NCI-H2196 (cell line): ENCODE measurements at regions not wholly inside any gene's neighbourhood (a gene's known extent, or its start where the extent isn't known, plus 50 kb on each side); places are given as distances from the start of the nearest gene placed in this dataset.

ENCODE experiments used
- DNase-seq: peaks from one replicate; lab custom pipeline; 2025; ENCODE audit not compliant: unreplicated experiment; lab: John Stamatoyannopoulos, UW

GRCh38 chr15:81612631-81613030 is 238.6 kb upstream of the TMC3 start:
- DNase-seq: no peak

- no peak for DNase-seq
These were observed 237.7 kb upstream of the TMC3 start for GRCh38 chr15:81611679-81612078.

GRCh38 chr15:81608309-81608829 is 234.4 kb upstream of the TMC3 start:
- DNase-seq: no peak

GRCh38 chr15:81604713-81605112 is 230.7 kb upstream of the TMC3 start:
- no peak for DNase-seq

- DNase-seq: no peak
These were observed 222.3 kb upstream of the TMC3 start for GRCh38 chr15:81596159-81596865.

GRCh38 chr15:81595752-81596151 is 221.7 kb upstream of the TMC3 start:
- no peak for DNase-seq

GRCh38 chr15:81589671-81590070 is 215.7 kb upstream of the TMC3 start:
- no peak for DNase-seq

GRCh38 chr15:81575436-81576123 is 201.6 kb upstream of the TMC3 start:
- DNase-seq: peak; percentile 67

- DNase-seq: no peak
These were observed 199.2 kb upstream of the TMC3 start for GRCh38 chr15:81573098-81573746.

GRCh38 chr15:81572190-81572589 is 198.2 kb upstream of the TMC3 start:
- no peak for DNase-seq

GRCh38 chr15:81569286-81570080 is 195.5 kb upstream of the TMC3 start:
- DNase-seq: no peak

GRCh38 chr15:81567924-81568323 is 193.9 kb upstream of the TMC3 start:
- no peak for DNase-seq

GRCh38 chr15:81562986-81563385 is 189.0 kb upstream of the TMC3 start:
- DNase-seq: no peak

- no peak for DNase-seq
These were observed 186.4 kb upstream of the TMC3 start for GRCh38 chr15:81560405-81560804.

GRCh38 chr15:81558056-81558455 is 184.0 kb upstream of the TMC3 start:
- no peak for DNase-seq

- no peak for DNase-seq
These were observed 181.3 kb upstream of the TMC3 start for GRCh38 chr15:81555346-81555745.

GRCh38 chr15:81548365-81549130 is 174.5 kb upstream of the TMC3 start:
- DNase-seq: no peak

- DNase-seq: no peak
These were observed 173.6 kb upstream of the TMC3 start for GRCh38 chr15:81547521-81548132.

GRCh38 chr15:81544385-81544784 is 170.4 kb upstream of the TMC3 start:
- DNase-seq: no peak

- no peak for DNase-seq
These were observed 166.9 kb upstream of the TMC3 start for GRCh38 chr15:81540909-81541308.
